ENCODE measurements at regions not wholly inside any gene's neighbourhood (a gene's known extent, or its start where the extent isn't known, plus 50 kb on each side); places are given as distances from the start of the nearest gene placed in this dataset.

DNA sequence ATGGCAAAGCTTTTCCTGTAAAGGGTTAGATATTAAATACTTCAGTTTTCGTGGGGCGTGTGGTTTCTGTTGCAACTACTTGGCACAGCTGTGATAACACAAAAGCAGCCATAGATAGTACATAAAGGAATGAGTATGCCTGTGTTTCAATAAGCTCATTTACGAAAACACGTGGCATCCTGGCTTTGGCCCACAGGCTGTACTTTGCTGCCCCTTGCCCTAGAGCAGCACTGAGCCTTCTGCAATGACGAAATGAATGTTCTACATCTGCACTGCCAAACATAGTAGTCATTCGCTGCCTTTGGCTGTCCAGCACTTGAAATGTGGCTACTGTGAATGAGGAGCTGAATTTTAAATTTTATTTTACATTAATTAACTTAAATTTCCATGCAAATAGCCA is 376.2 kb upstream of the TPK1 start:
- Histone ChIP-seq H3K4ac (replicated peaks; ENCODE audit: insufficient read length, low read depth, low read length) (no peak overlapping the region), H3K9me3 (ENCODE audit: insufficient read depth in 2 of 2, low read depth in 1 of 2, low read length in 1 of 2) (no peaks in the 10 kb centered on the region), H4K8ac (ENCODE audit: extremely low read depth, insufficient read depth, low read length) (no peak overlapping the region), H3K23ac (ENCODE audit: insufficient read length) (no peak overlapping the region), H4K20me1 (replicated peaks in 1 of 2; ENCODE audit: control insufficient read depth in 1 of 2, insufficient read depth in 2 of 2, low read length in 2 of 2) (no peaks in the 10 kb centered on the region), H3K36me3 (ENCODE audit: control insufficient read depth in 2 of 4, insufficient read depth in 4 of 4, low read length in 3 of 4) (no peaks in the 10 kb centered on the region), H3K56ac (replicated peaks; ENCODE audit: insufficient read length, low read depth, low read length) (no peak overlapping the region), H2AK5ac (ENCODE audit: low read depth, low read length) (no peak overlapping the region), H4K91ac (replicated peaks; ENCODE audit: insufficient read length, low read length) (no peak overlapping the region), H2BK5ac (ENCODE audit: low read depth, low read length) (no peak overlapping the region), H3K4me2 (ENCODE audit: insufficient read depth in 1 of 2, low read depth in 2 of 2, low read length in 2 of 2) (no peak overlapping the region), H3K79me2 (ENCODE audit: control insufficient read depth in 1 of 2, insufficient read depth in 2 of 2, low read length in 2 of 2) (no peaks in the 10 kb centered on the region), H2BK15ac (ENCODE audit: low read length) (no peak overlapping the region), H3K4me3 (ENCODE audit: extremely low read depth in 1 of 4, insufficient read depth in 2 of 4, low read depth in 3 of 4, low read length in 4 of 4) (no peak overlapping the region), H3K14ac (ENCODE audit: insufficient read length) (no peak overlapping the region), H4K5ac (ENCODE audit: insufficient read length, low read depth, low read length) (no peak overlapping the region), H3K23me2 (ENCODE audit: low read depth, low read length) (no peaks in the 10 kb centered on the region), H3K9ac (replicated peaks in 1 of 4; ENCODE audit: extremely low read depth in 1 of 4, low read depth in 3 of 4, low read length in 3 of 4) (no peak overlapping the region), H3K4me1 (replicated peaks in 1 of 4; ENCODE audit: control insufficient read depth in 3 of 4, insufficient read depth in 4 of 4, low read length in 3 of 4) (no peaks in the 10 kb centered on the region), H2BK12ac (ENCODE audit: low read depth, low read length) (no peak overlapping the region), H3K27me3 (replicated peaks in 1 of 4; ENCODE audit: control insufficient read depth in 3 of 4, extremely low read depth in 1 of 4, insufficient read depth in 3 of 4, low read length in 3 of 4) (no peaks in the 10 kb centered on the region), H3K27ac (ENCODE audit: low read depth, low read length) (no peak overlapping the region), H2AFZ (ENCODE audit: low read length) (no peak overlapping the region), H2BK20ac (ENCODE audit: low read length) (no peak overlapping the region), H3K18ac (ENCODE audit: extremely low read depth, low read length) (no peak overlapping the region), H2BK120ac (replicated peaks; ENCODE audit: low read depth, low read length) (no peak overlapping the region), H3K79me1 (ENCODE audit: low read depth, low read length) (no peaks in the 10 kb centered on the region)
- TF ChIP-seq GTF2F1 (IDR thresholded peaks at IDR 0.05; ENCODE audit: borderline replicate concordance, low read depth, low read length) (no peak), ASH2L (IDR thresholded peaks at IDR 0.05; ENCODE audit: low read length) (no peak), SRF (IDR thresholded peaks at IDR 0.05; ENCODE audit: low read depth, low read length) (no peak), SAP30 (IDR thresholded peaks at IDR 0.05; ENCODE audit: insufficient read depth, insufficient replicate concordance, low read length) (no peak), CTBP2 (IDR thresholded peaks at IDR 0.05; ENCODE audit: borderline replicate concordance, insufficient read depth, insufficient read length, low read length) (no peak), GABPA (IDR thresholded peaks at IDR 0.05; ENCODE audit: borderline replicate concordance, insufficient read depth, low read length) (no peak), EGR1 (IDR thresholded peaks at IDR 0.05; ENCODE audit: borderline replicate concordance, low read depth, low read length) (no peak), POLR2AphosphoS5 (IDR thresholded peaks at IDR 0.05; ENCODE audit: low read depth, low read length) (no peak), SP1 (IDR thresholded peaks at IDR 0.05; ENCODE audit: low read depth, low read length) (no peak), CBX8 (IDR thresholded peaks at IDR 0.05; ENCODE audit: borderline replicate concordance, low read depth, low read length) (no peak), CREB1 (IDR thresholded peaks at IDR 0.05) (no peak)
- TF ChIP-seq, protein P1, sequence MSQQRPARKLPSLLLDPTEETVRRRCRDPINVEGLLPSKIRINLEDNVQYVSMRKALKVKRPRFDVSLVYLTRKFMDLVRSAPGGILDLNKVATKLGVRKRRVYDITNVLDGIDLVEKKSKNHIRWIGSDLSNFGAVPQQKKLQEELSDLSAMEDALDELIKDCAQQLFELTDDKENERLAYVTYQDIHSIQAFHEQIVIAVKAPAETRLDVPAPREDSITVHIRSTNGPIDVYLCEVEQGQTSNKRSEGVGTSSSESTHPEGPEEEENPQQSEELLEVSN (IDR thresholded peaks at IDR 0.05) = no peak
- TF ChIP-seq, protein P2, sequence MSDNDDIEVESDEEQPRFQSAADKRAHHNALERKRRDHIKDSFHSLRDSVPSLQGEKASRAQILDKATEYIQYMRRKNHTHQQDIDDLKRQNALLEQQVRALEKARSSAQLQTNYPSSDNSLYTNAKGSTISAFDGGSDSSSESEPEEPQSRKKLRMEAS (IDR thresholded peaks at IDR 0.05) = no peak
- 87% methylated on average over 6 of the region's 6 CpGs; no CpG with 5 or more reads in 1 of the 2 experiments for WGBS, 2 experiments (ENCODE audit: extremely low coverage in 1 of 2, insufficient coverage in 1 of 2, insufficient read length in 1 of 2, insufficient replicate concordance in 2 of 2, low coverage in 1 of 2, low lambda C conversion rate in 2 of 2, missing lambda C conversion rate in 1 of 2)
- no peak for DNase-seq (ENCODE audit: low read depth in 1 of 2, low spot score in 2 of 2)
- ChIA-PET CTCF (ENCODE audit: partially characterized antibody) (interaction anchor here (1.0 to 1.5 kb wide), 2 partner anchors 12 to 636 kb away, joined by 3 to 4 read pairs; no protein-coding TSS in a partner anchor), POLR2A (ENCODE audit: partially characterized antibody) (interaction anchor here (0.6 kb wide), 1 partner anchor 376 kb away, joined by 3 read pairs; the partner anchor contains the start of gene TPK1)
- no peak for FAIRE-seq
